Memory B cell (primary cell): ENCODE measurements at regions not wholly inside any gene's neighbourhood (a gene's known extent, or its start where the extent isn't known, plus 50 kb on each side); places are given as distances from the start of the nearest gene placed in this dataset.

Experiments
- ATAC-seq: fragments of 150-1000 bp; cut with Tn5 transposase; 2 replicates; pipeline ENCODE4 v1.10.0; 2021; ENCODE audit warnings: low read depth, mild to moderate bottlenecking, moderate library complexity
- DNase-seq, 2 donors: peaks; one replicate each; pipeline ENCODE4 v3.0.0; 2022; ENCODE audit warnings: low spot score in 2 of 2
- H3K27ac Mint-ChIP-seq: one replicate; pipeline ENCODE4 v1.8.0; 2022; ENCODE audit warnings: mild to moderate bottlenecking, moderate library complexity, mixed read lengths
- H3K27me3 Mint-ChIP-seq: one replicate; pipeline ENCODE4 v1.8.0; 2022; ENCODE audit warnings: mixed read lengths
- H3K36me3 Mint-ChIP-seq: one replicate; pipeline ENCODE4 v1.8.0; 2022; ENCODE audit warnings: mild to moderate bottlenecking, mixed read lengths
- H3K4me1 Mint-ChIP-seq: one replicate; pipeline ENCODE4 v1.8.0; 2022; ENCODE audit warnings: mixed read lengths
- H3K4me3 Mint-ChIP-seq: one replicate; pipeline ENCODE4 v1.8.0; 2022; ENCODE audit warnings: mild to moderate bottlenecking, moderate library complexity, mixed read lengths
- H3K9me3 Mint-ChIP-seq: one replicate; pipeline ENCODE4 v1.8.0; 2022; ENCODE audit warnings: mixed read lengths

DNA sequence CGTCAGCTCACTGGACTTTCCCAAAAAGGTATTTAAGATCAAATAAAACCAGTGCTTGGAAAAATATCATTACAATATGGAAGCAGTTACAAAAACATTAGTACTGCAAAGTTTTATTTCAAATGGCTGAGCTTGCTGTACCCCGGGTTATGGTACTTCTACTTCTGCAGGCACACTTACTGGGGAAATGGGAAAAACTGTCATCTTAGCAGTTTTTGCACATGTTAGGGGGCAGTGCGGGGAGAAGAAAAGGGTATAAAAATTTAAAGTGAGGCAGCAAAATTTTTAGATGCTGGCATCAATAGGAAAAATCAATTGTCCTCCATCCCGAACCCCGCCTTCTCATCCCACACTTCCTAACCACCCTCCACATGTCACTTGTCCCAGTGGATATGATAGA lies 133.4 kb downstream of the ATG4C start:
- Mint-ChIP-seq H3K4me1 (no peaks in the 10 kb centered on the region), H3K9me3 (no peaks in the 10 kb centered on the region)
- ATAC-seq = no peak

GRCh38 chr1:62917805-62918204 lies 133.9 kb downstream of the ATG4C start:
- H3K4me3 Mint-ChIP-seq = no peak overlapping the region
- H3K9me3 Mint-ChIP-seq = no peaks in the 10 kb centered on the region
- H3K27ac Mint-ChIP-seq = no peak overlapping the region
- DNase-seq (no peak), ATAC-seq (no peak)
- H3K27me3 Mint-ChIP-seq = peaks cover 9% of the 10 kb centered on the region
- no peaks in the 10 kb centered on the region for H3K36me3 Mint-ChIP-seq
- no peaks in the 10 kb centered on the region for H3K4me1 Mint-ChIP-seq

More for the DNA sequence above, 133.4 kb downstream of the ATG4C start:
- no peak for DNase-seq
- no peak overlapping the region for H3K4me3 Mint-ChIP-seq
- no peak overlapping the region for H3K27ac Mint-ChIP-seq
- peaks cover 9% of the 10 kb centered on the region for H3K27me3 Mint-ChIP-seq
- no peaks in the 10 kb centered on the region for H3K36me3 Mint-ChIP-seq

- Mint-ChIP-seq H3K36me3 (no peaks in the 10 kb centered on the region), H3K4me3 (no peak overlapping the region), H3K27me3 (peaks cover 9% of the 10 kb centered on the region), H3K27ac (no peak overlapping the region), H3K9me3 (no peaks in the 10 kb centered on the region), H3K4me1 (no peaks in the 10 kb centered on the region)
- DNase-seq (no peak), ATAC-seq (no peak)
Observed at GRCh38 chr1:62918700-62919099, 134.8 kb downstream of the ATG4C start.

DNA sequence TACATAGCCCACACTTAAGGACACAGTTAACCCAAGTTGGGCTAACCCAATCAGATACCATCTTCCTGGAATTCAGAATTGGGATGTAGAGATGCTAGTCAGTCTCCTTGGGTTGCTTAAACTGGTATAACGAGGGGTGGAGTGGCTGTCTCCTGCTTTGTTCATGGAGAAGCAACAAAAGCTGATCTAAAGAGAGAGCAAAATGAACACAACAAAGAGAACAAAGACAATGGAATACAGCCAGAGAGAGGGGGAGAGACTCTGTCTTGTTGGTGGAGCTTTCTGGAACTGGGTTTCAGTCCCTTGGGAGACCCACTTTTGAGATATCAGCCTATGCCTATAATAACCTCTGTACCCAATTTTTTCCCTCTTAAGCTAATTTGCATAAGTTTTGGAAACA lies 138.1 kb downstream of the ATG4C start:
- DNase-seq (no peak), ATAC-seq (no peak)
- Mint-ChIP-seq H3K27me3 (peaks cover 12% of the 10 kb centered on the region), H3K9me3 (peaks cover 2% of the 10 kb centered on the region), H3K4me3 (no peak overlapping the region), H3K36me3 (no peaks in the 10 kb centered on the region), H3K27ac (no peak overlapping the region), H3K4me1 (no peaks in the 10 kb centered on the region)

DNA sequence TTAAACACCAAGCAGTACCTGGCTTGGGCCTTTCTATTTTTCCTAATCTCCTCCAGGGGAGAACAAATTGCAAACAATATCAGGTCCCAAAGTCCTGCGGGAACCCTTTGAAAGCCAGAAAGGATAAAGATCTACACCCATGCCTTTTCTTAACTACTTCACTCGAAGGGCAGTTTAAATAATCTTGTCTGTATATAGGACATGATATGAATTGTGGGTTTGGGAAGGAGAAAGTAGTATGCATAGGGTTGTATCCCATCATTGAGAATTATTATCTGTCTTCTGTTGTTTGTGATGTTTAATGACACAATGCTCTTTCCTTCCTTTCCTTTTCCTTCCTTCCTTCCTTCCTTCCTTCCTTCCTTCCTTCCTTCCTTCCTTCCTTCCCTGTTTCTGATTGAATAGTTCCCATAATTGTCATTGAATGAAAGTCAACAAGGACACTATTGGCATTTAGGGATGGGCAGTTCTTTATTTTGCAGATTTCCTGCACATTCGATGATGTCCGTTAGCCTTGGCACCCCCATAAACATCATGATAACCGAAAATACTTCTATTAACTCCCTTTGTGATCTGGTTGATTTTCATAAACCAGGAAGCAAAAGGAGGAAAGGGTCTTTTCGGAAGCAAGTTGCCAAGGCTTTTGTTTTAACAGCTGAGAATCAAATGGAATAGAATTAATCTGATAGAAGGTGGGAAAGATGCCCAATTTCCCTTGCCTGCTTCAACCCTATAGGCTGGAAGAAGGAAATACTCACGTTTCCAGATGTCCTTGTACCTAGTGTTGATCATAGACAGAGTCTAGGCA lies 141.3 kb downstream of the ATG4C start:
- H3K4me3 Mint-ChIP-seq = no peak overlapping the region
- DNase-seq (no peak), ATAC-seq (no peak)
- H3K4me1 Mint-ChIP-seq = no peaks in the 10 kb centered on the region
- H3K27me3 Mint-ChIP-seq = peaks cover 12% of the 10 kb centered on the region
- no peaks in the 10 kb centered on the region for H3K36me3 Mint-ChIP-seq
- no peak overlapping the region for H3K27ac Mint-ChIP-seq
- peaks cover 2% of the 10 kb centered on the region for H3K9me3 Mint-ChIP-seq

- H3K36me3 Mint-ChIP-seq = no peaks in the 10 kb centered on the region
- H3K4me1 Mint-ChIP-seq = no peaks in the 10 kb centered on the region
- H3K9me3 Mint-ChIP-seq = peaks cover 2% of the 10 kb centered on the region
- H3K4me3 Mint-ChIP-seq = no peak overlapping the region
- H3K27ac Mint-ChIP-seq = no peak overlapping the region
- peaks cover 9% of the 10 kb centered on the region for H3K27me3 Mint-ChIP-seq
- no peak for ATAC-seq
- no peak for DNase-seq
Observed at GRCh38 chr1:62926681-62927252, 142.8 kb downstream of the ATG4C start.

DNA sequence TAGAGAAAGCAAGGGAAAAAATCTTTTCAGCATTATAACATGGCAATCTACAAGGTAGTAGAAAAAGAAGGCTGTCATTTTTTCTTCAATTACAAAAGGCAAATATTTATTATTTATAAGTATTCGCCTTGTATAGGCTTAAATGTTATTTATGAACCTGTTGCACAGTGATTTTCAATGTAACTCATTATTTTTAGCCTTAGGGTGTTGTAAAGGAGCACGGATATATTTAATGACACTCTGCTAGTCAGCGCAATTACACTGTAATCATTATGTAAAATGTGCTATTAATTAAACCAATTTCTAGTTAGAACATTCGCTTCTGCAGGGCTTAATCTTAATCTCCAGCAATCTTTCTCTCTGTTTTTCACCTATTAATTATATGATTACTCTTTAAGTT lies 145.0 kb downstream of the ATG4C start:
- no peak for ATAC-seq
- H3K9me3 Mint-ChIP-seq = peaks cover 2% of the 10 kb centered on the region
- no peak overlapping the region for H3K4me3 Mint-ChIP-seq

DNA sequence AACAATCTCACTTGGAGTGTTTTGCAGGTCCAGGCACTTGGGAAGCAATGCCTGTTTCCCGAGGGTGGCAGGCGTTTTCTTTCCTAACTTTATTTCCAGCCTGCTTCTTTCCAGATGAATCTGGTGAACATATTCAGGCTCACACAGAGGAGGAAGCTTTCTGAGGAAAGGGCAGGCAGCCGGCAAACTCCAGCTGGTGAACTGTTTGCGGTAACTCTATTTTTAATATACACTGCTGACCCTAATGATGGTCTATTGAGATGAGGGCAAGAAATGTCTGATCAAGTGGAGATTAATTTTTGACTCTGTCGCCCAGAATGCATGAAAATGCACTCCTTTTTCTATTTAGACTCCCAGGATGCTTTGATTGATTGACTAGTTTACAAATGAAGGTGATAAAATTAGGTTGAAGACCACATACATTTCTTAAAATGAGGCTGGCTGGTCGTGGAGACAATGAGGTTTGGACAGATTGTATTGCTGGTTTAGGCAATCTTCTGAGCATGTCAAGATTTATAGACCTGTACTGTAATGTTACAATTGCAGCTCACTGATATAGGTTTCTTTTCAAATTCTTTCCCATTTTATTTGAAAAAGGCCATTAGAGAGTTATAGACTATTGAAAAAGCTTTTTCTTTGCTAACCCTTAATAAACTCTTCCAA lies 153.8 kb downstream of the ATG4C start:
- no peaks in the 10 kb centered on the region for H3K4me1 Mint-ChIP-seq
- H3K27me3 Mint-ChIP-seq = peaks cover 9% of the 10 kb centered on the region
- H3K4me3 Mint-ChIP-seq = no peak overlapping the region
- ATAC-seq = no peak
- no peaks in the 10 kb centered on the region for H3K9me3 Mint-ChIP-seq
- no peak for DNase-seq
- no peaks in the 10 kb centered on the region for H3K36me3 Mint-ChIP-seq
- H3K27ac Mint-ChIP-seq = no peak overlapping the region

More for the DNA sequence above, 145.0 kb downstream of the ATG4C start:
- H3K27me3 Mint-ChIP-seq = peaks cover 6% of the 10 kb centered on the region
- no peak for DNase-seq
- no peaks in the 10 kb centered on the region for H3K36me3 Mint-ChIP-seq
- H3K27ac Mint-ChIP-seq = no peak overlapping the region
- no peaks in the 10 kb centered on the region for H3K4me1 Mint-ChIP-seq

DNA sequence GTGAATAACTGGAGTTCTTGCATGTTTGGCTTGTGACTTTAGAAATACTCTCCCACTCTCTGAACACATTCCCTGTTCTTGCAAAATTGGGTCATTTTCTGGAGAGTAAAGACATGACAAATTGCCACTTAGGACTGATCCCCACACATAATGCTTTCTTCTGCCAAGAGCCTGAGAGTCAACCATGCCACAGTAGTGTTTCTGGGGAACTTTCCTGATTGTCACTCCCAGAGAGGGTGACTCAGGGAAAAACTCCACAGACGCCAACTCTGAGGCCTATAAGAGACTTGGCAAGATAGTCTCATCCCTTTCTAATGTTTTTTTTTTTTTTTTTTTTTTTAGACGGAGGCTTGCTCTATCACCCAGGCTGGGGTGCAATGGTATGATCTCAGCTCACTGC lies 157.8 kb downstream of the ATG4C start:
- Mint-ChIP-seq H3K9me3 (no peaks in the 10 kb centered on the region), H3K27me3 (peaks cover 12% of the 10 kb centered on the region), H3K4me3 (no peak overlapping the region), H3K27ac (no peak overlapping the region), H3K36me3 (peaks cover 1% of the 10 kb centered on the region), H3K4me1 (no peaks in the 10 kb centered on the region)
- ATAC-seq (no peak), DNase-seq (no peak)

- no peak overlapping the region for H3K27ac Mint-ChIP-seq
- no peaks in the 10 kb centered on the region for H3K9me3 Mint-ChIP-seq
Observed at GRCh38 chr1:62946511-62946910, 162.6 kb downstream of the ATG4C start.

GRCh38 chr1:62951428-62951827 lies 167.5 kb downstream of the ATG4C start:
- Mint-ChIP-seq H3K27me3 (peaks cover 5% of the 10 kb centered on the region), H3K27ac (no peak overlapping the region), H3K36me3 (no peaks in the 10 kb centered on the region), H3K4me1 (no peaks in the 10 kb centered on the region), H3K9me3 (no peaks in the 10 kb centered on the region), H3K4me3 (no peak overlapping the region)
- ATAC-seq (no peak), DNase-seq (no peak)

More at GRCh38 chr1:62946511-62946910, 162.6 kb downstream of the ATG4C start:
- peaks cover 1% of the 10 kb centered on the region for H3K36me3 Mint-ChIP-seq
- ATAC-seq = no peak
- no peak for DNase-seq
- H3K27me3 Mint-ChIP-seq = peaks cover 11% of the 10 kb centered on the region
- no peaks in the 10 kb centered on the region for H3K4me1 Mint-ChIP-seq
- H3K4me3 Mint-ChIP-seq = no peak overlapping the region

DNA sequence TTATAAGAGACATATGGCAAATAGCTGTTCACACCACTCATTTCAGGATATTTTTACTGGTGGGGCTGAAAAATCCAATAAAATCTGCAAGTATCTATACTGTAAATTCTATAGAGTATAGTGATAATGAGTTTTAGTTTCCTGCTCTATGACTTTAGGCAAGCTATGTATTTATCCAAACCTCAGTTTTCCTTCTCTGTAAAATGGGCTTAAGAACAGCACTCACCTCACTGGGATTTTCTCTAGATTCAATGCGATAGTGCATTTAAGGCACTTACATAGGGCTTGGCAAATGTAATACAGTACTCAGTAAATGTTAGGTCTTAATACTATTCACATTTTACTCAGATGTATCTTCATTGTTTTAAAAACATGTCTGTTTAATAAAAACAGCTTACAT lies 168.7 kb downstream of the ATG4C start:
- H3K4me3 Mint-ChIP-seq = no peak overlapping the region
- ATAC-seq (no peak), DNase-seq (no peak)
- no peaks in the 10 kb centered on the region for H3K4me1 Mint-ChIP-seq
- peaks cover 5% of the 10 kb centered on the region for H3K27me3 Mint-ChIP-seq
- H3K27ac Mint-ChIP-seq = no peak overlapping the region
- H3K9me3 Mint-ChIP-seq = no peaks in the 10 kb centered on the region
- H3K36me3 Mint-ChIP-seq = no peaks in the 10 kb centered on the region

GRCh38 chr1:62953633-62954032 lies 169.7 kb downstream of the ATG4C start:
- no peaks in the 10 kb centered on the region for H3K4me1 Mint-ChIP-seq

DNA sequence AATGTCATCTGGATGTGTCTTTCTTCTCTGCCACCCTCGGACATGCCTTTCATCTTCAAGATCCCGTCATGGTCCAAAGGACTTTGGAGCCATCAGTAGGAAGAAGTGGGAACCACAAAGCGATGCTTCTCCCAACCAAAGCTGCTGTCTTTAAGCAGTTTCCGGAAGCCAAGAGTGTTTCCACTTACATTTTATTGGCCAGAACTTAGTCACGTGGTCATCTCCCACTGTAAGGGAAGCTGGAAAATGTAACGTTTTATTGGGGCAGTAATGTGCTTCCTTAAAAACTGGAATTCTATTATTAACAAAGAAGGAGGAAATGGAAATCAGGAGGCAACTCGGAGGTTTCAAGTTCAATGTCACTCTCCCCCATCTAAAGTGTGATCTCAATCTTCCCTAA lies 170.8 kb downstream of the ATG4C start:
- ATAC-seq (no peak), DNase-seq (no peak)
- no peaks in the 10 kb centered on the region for H3K9me3 Mint-ChIP-seq
- H3K4me3 Mint-ChIP-seq = no peak overlapping the region
- H3K4me1 Mint-ChIP-seq = no peaks in the 10 kb centered on the region
- peaks cover 7% of the 10 kb centered on the region for H3K27me3 Mint-ChIP-seq
- H3K36me3 Mint-ChIP-seq = no peaks in the 10 kb centered on the region
- no peak overlapping the region for H3K27ac Mint-ChIP-seq

More at GRCh38 chr1:62953633-62954032, 169.7 kb downstream of the ATG4C start:
- DNase-seq (no peak), ATAC-seq (no peak)
- no peaks in the 10 kb centered on the region for H3K36me3 Mint-ChIP-seq
- H3K9me3 Mint-ChIP-seq = no peaks in the 10 kb centered on the region
- no peak overlapping the region for H3K27ac Mint-ChIP-seq
- H3K27me3 Mint-ChIP-seq = peaks cover 6% of the 10 kb centered on the region
- no peak overlapping the region for H3K4me3 Mint-ChIP-seq
